ENCODE measurements at regions not wholly inside any gene's neighbourhood (a gene's known extent, or its start where the extent isn't known, plus 50 kb on each side); places are given as distances from the start of the nearest gene placed in this dataset.

DNA sequence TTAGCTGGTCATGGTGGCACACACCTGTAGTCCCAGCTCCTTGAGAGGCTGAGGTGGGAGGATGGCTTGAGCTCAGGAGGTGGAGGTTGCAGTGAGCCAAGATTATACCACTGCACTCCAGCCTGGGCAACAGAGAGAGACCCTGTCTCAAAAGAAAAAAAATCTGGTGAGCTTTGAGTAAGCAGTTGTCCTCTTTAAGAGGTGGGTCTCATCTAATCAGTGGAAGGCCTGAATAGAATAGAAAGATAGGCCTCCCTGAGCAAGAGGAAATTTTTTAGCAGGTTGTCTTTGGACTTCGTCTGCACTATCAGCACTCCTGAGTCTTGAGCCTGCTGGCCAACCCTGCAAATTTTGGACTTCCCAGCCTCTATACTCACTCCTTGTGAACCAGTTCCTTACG, 266.0 kb upstream of the ZFHX3 start:
- dilution Hi-C loops (cut with HindIII; ENCODE audit: low sequenced_read_pairs, unreplicated experiment) (no loop called here), intact Hi-C loops (cut with micrococcal nuclease) (no loop called here), in situ Hi-C loops (cut with MboI; ENCODE audit: low sequenced_read_pairs) (no loop called here)
- ChIA-PET POLR2A (ENCODE audit: unreplicated experiment) (no interaction called here), CTCF (no interaction called here)
- Histone ChIP-seq H3K14ac (replicated peaks; ENCODE audit: low read depth, low read length) (no peak overlapping the region), H3K27me3 (ENCODE audit: control insufficient read depth, insufficient read depth, low read length) (no peaks in the 10 kb centered on the region), H2AFZ (replicated peaks; ENCODE audit: low read length, poor library complexity) (no peak overlapping the region), H3K4me3 (ENCODE audit: insufficient read depth, low read depth, low read length) (no peak overlapping the region), H3K4me2 (ENCODE audit: low read depth, low read length) (no peak overlapping the region), H3K4me1 (ENCODE audit: control insufficient read depth, insufficient read depth, low read length) (no peaks in the 10 kb centered on the region), H3K4ac (ENCODE audit: low read depth, low read length) (no peak overlapping the region), H2BK20ac (ENCODE audit: low read depth, low read length) (no peak overlapping the region), H2AK9ac (replicated peaks; ENCODE audit: low read depth, low read length, poor library complexity) (no peak overlapping the region), H3K23ac (ENCODE audit: low read depth, low read length) (no peak overlapping the region), H4K91ac (ENCODE audit: insufficient read depth, low read depth, low read length) (no peak overlapping the region), H3K18ac (ENCODE audit: low read depth, low read length) (no peak overlapping the region), H2BK15ac (ENCODE audit: low read depth, low read length) (no peak overlapping the region), H2BK5ac (ENCODE audit: low read depth, low read length, poor library complexity, severe bottlenecking) (no peak overlapping the region), H3K9me1 (ENCODE audit: insufficient read depth, low read length) (no peaks in the 10 kb centered on the region), H2BK120ac (ENCODE audit: low read depth, low read length) (no peak overlapping the region), H3K27ac (ENCODE audit: insufficient read depth, low read length) (no peak overlapping the region), H4K20me1 (ENCODE audit: insufficient read depth, low read length) (no peaks in the 10 kb centered on the region), H4K8ac (ENCODE audit: low read depth in 2 of 2, low read length in 2 of 2) (no peak overlapping the region), H3K36me3 (ENCODE audit: control insufficient read depth, insufficient read depth, low read length) (no peaks in the 10 kb centered on the region), H4K5ac (ENCODE audit: low read depth, low read length) (no peak overlapping the region), H3K9me3 (ENCODE audit: control insufficient read depth, insufficient read depth, low read length) (no peaks in the 10 kb centered on the region), H3K56ac (ENCODE audit: extremely low read depth, insufficient read depth, low read length) (no peak overlapping the region), H3K79me1 (ENCODE audit: low read depth in 1 of 2, low read length in 2 of 2) (no peaks in the 10 kb centered on the region), H2AK5ac (ENCODE audit: low read depth, low read length) (no peak overlapping the region), H3K9ac (ENCODE audit: low read depth, low read length) (no peak overlapping the region)
- DNase-seq = no peak
- WGBS, 2 experiments (ENCODE audit: extremely low coverage in 2 of 2, insufficient read length in 1 of 2) = no CpG with 5 or more reads among the region's 2 CpGs
- no peak for ATAC-seq (ENCODE audit: low read depth)
- BruUV-seq (replicated peaks) = no TSS peak
- no peak for TF ChIP-seq RFX5 (IDR thresholded peaks at IDR 0.05; ENCODE audit: low read depth, low read length)
- TF ChIP-seq, protein P1, sequence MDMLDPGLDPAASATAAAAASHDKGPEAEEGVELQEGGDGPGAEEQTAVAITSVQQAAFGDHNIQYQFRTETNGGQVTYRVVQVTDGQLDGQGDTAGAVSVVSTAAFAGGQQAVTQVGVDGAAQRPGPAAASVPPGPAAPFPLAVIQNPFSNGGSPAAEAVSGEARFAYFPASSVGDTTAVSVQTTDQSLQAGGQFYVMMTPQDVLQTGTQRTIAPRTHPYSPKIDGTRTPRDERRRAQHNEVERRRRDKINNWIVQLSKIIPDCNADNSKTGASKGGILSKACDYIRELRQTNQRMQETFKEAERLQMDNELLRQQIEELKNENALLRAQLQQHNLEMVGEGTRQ (IDR thresholded peaks at IDR 0.05; ENCODE audit: low read depth, low read length) = no peak
- no peak for TF ChIP-seq CEBPB (IDR thresholded peaks at IDR 0.05; ENCODE audit: low read depth, low read length)
- TF ChIP-seq MAZ (IDR thresholded peaks at IDR 0.05; ENCODE audit: borderline replicate concordance, low read depth, low read length) = no peak
- TF ChIP-seq MXI1 (IDR thresholded peaks at IDR 0.05; ENCODE audit: borderline replicate concordance, low read depth, low read length) = no peak
- no peak for TF ChIP-seq MAFK (IDR thresholded peaks at IDR 0.05; ENCODE audit: low read depth, low read length)
- TF ChIP-seq RAD21 (IDR thresholded peaks at IDR 0.05; ENCODE audit: low read length) = no peak
- TF ChIP-seq FOS (IDR thresholded peaks at IDR 0.05; ENCODE audit: low read depth, low read length) = no peak
- TF ChIP-seq, protein P2, sequence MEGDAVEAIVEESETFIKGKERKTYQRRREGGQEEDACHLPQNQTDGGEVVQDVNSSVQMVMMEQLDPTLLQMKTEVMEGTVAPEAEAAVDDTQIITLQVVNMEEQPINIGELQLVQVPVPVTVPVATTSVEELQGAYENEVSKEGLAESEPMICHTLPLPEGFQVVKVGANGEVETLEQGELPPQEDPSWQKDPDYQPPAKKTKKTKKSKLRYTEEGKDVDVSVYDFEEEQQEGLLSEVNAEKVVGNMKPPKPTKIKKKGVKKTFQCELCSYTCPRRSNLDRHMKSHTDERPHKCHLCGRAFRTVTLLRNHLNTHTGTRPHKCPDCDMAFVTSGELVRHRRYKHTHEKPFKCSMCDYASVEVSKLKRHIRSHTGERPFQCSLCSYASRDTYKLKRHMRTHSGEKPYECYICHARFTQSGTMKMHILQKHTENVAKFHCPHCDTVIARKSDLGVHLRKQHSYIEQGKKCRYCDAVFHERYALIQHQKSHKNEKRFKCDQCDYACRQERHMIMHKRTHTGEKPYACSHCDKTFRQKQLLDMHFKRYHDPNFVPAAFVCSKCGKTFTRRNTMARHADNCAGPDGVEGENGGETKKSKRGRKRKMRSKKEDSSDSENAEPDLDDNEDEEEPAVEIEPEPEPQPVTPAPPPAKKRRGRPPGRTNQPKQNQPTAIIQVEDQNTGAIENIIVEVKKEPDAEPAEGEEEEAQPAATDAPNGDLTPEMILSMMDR (conservative IDR thresholded peaks at IDR 0.05; ENCODE audit: low read depth, low read length) = no peak
- TF ChIP-seq RCOR1 (IDR thresholded peaks at IDR 0.05; ENCODE audit: insufficient replicate concordance, low read length) = no peak
- TF ChIP-seq BHLHE40 (IDR thresholded peaks at IDR 0.05; ENCODE audit: low read depth, low read length) = no peak
- TF ChIP-seq, protein P3, sequence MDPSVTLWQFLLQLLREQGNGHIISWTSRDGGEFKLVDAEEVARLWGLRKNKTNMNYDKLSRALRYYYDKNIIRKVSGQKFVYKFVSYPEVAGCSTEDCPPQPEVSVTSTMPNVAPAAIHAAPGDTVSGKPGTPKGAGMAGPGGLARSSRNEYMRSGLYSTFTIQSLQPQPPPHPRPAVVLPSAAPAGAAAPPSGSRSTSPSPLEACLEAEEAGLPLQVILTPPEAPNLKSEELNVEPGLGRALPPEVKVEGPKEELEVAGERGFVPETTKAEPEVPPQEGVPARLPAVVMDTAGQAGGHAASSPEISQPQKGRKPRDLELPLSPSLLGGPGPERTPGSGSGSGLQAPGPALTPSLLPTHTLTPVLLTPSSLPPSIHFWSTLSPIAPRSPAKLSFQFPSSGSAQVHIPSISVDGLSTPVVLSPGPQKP (IDR thresholded peaks at IDR 0.05; ENCODE audit: borderline replicate concordance, low read depth, low read length) = no peak
- no peak for TF ChIP-seq POLR2A (IDR thresholded peaks at IDR 0.05; ENCODE audit: low read depth, low read length)
- no peak for TF ChIP-seq CHD1 (IDR thresholded peaks at IDR 0.05; ENCODE audit: low read depth, low read length)
- TF ChIP-seq SMC3 (IDR thresholded peaks at IDR 0.05; ENCODE audit: low read depth, low read length) = no peak
- no peak for TF ChIP-seq NFE2L2 (IDR thresholded peaks at IDR 0.05; ENCODE audit: low read depth, low read length)
